Uterus (tissue), 2 donors: ENCODE measurements at regions not wholly inside any gene's neighbourhood (a gene's known extent, or its start where the extent isn't known, plus 50 kb on each side); places are given as distances from the start of the nearest gene placed in this dataset.
A peak's percentile ranks its signal among the peaks of the same experiment; 100 is the strongest.

ENCODE experiments used
- CTCF ChIP-seq, 4 experiments: fragments of 200-600 bp in 2 of 4; fragments of 450-650 bp in 2 of 4; sonication (generic) in 2 of 4; IDR thresholded peaks; one replicate each; pipeline ENCODE4 v1.5.1; 2016 to 2019; ENCODE audit warnings: antibody characterized with exemption in 4 of 4, mild to moderate bottlenecking in 2 of 4, moderate library complexity in 1 of 4
- POLR2A ChIP-seq, 2 donors: fragments of 450-650 bp; IDR thresholded peaks; one replicate each; pipeline ENCODE4 v1.6.1; 2016; ENCODE audit warnings: antibody characterized with exemption in 2 of 2, mild to moderate bottlenecking in 1 of 2, moderate library complexity in 1 of 2

- TF ChIP-seq CTCF (IDR thresholded peaks at IDR 0.05) (peak in 3 of 4 experiments; percentile 9 to 18 (median 12)), POLR2A (IDR thresholded peaks at IDR 0.05) (no peak)
These were observed 255.0 kb upstream of the ROPN1 start for GRCh38 chr3:124246949-124247348.
